PFSK-1 (cell line): ENCODE measurements at regions not wholly inside any gene's neighbourhood (a gene's known extent, or its start where the extent isn't known, plus 50 kb on each side); places are given as distances from the start of the nearest gene placed in this dataset.

Experiments
- POLR2AphosphoS5 ChIP-seq: IDR thresholded peaks from 2 replicates; pipeline ENCODE4 v1.6.1; 2012; ENCODE audit warnings: low read depth, mild to moderate bottlenecking, control low read depth, low read length, moderate library complexity
- SIN3A ChIP-seq: IDR thresholded peaks from 2 replicates; pipeline ENCODE4 v1.6.1; 2012; ENCODE audit warnings: mild to moderate bottlenecking, low read length, moderate library complexity, borderline replicate concordance; ENCODE audit not compliant: insufficient read depth
- TAF1 ChIP-seq: IDR thresholded peaks from 2 replicates; pipeline ENCODE4 v1.6.1; 2012; ENCODE audit warnings: low read length, control low read depth, borderline replicate concordance; ENCODE audit not compliant: insufficient read depth

GRCh38 chr3:30502742-30503073 lies 103.7 kb upstream of the TGFBR2 start:
- TF ChIP-seq SIN3A (no peak), POLR2AphosphoS5 (no peak), TAF1 (no peak)
